ENCODE measurements at regions not wholly inside any gene's neighbourhood (a gene's known extent, or its start where the extent isn't known, plus 50 kb on each side); places are given as distances from the start of the nearest gene placed in this dataset.

GRCh38 chr12:125197326-125197725, 132.1 kb downstream of the AACS start:
- H3K4me3 ChIP-seq (ENCODE audit: low read length in 3 of 3) = no peak overlapping the region
- no peak for DNase-seq
- H3K27me3 ChIP-seq (ENCODE audit: control insufficient read depth, insufficient read depth, low read length) = peaks cover 4% of the 10 kb centered on the region
- intact Hi-C loops (cut with DNase I) = no loop called here
- no peaks in the 10 kb centered on the region for H3K4me1 ChIP-seq (ENCODE audit: control insufficient read depth in 2 of 3, insufficient read depth in 2 of 3, low read depth in 1 of 3, low read length in 3 of 3)
- no peak for FAIRE-seq
- no peak overlapping the region for H3K27ac ChIP-seq (ENCODE audit: low read depth in 2 of 2, low read length in 2 of 2)
- no peak for TF ChIP-seq CTCF (IDR thresholded peaks at IDR 0.05; ENCODE audit: borderline replicate concordance, extremely low read depth, insufficient read depth)
- H3K9me3 ChIP-seq (ENCODE audit: control insufficient read depth in 2 of 3, insufficient read depth in 1 of 3, low read length in 3 of 3) = no peaks in the 10 kb centered on the region
- no peaks in the 10 kb centered on the region for H3K36me3 ChIP-seq (ENCODE audit: control insufficient read depth in 2 of 3, insufficient read depth in 3 of 3, low read length in 3 of 3)
- no peak overlapping the region for H3K9ac ChIP-seq (ENCODE audit: low read length in 3 of 3)

- FAIRE-seq (no peak), DNase-seq (peak in 1 of 5 donors; percentile 15)
- intact Hi-C loops (cut with DNase I) = no loop called here
- H3K27me3 ChIP-seq (ENCODE audit: control insufficient read depth, insufficient read depth, low read length) = peaks cover 2% of the 10 kb centered on the region
- H3K36me3 ChIP-seq (ENCODE audit: control insufficient read depth in 2 of 3, insufficient read depth in 3 of 3, low read length in 3 of 3) = no peaks in the 10 kb centered on the region
- no peak overlapping the region for H3K27ac ChIP-seq (ENCODE audit: low read depth in 2 of 2, low read length in 2 of 2)
- TF ChIP-seq CTCF (IDR thresholded peaks at IDR 0.05; ENCODE audit: borderline replicate concordance, extremely low read depth, insufficient read depth) = no peak
- H3K4me3 ChIP-seq (ENCODE audit: low read length in 3 of 3) = no peak overlapping the region
- no peaks in the 10 kb centered on the region for H3K4me1 ChIP-seq (ENCODE audit: control insufficient read depth in 2 of 3, insufficient read depth in 2 of 3, low read depth in 1 of 3, low read length in 3 of 3)
- no peaks in the 10 kb centered on the region for H3K9me3 ChIP-seq (ENCODE audit: control insufficient read depth in 2 of 3, insufficient read depth in 1 of 3, low read length in 3 of 3)
- H3K9ac ChIP-seq (ENCODE audit: low read length in 3 of 3) = no peak overlapping the region
Observed at GRCh38 chr12:125198652-125199051, 133.4 kb downstream of the AACS start.

- no peaks in the 10 kb centered on the region for H3K9me3 ChIP-seq (ENCODE audit: control insufficient read depth in 2 of 3, insufficient read depth in 1 of 3, low read length in 3 of 3)
- H3K4me3 ChIP-seq (ENCODE audit: low read length in 3 of 3) = no peak overlapping the region
- H3K36me3 ChIP-seq (ENCODE audit: control insufficient read depth in 2 of 3, insufficient read depth in 3 of 3, low read length in 3 of 3) = no peaks in the 10 kb centered on the region
- H3K9ac ChIP-seq (ENCODE audit: low read length in 3 of 3) = no peak overlapping the region
- H3K4me1 ChIP-seq (ENCODE audit: control insufficient read depth in 2 of 3, insufficient read depth in 2 of 3, low read depth in 1 of 3, low read length in 3 of 3) = no peaks in the 10 kb centered on the region
- DNase-seq (no peak), FAIRE-seq (no peak)
- no peaks in the 10 kb centered on the region for H3K27me3 ChIP-seq (ENCODE audit: control insufficient read depth, insufficient read depth, low read length)
- H3K27ac ChIP-seq (ENCODE audit: low read depth in 2 of 2, low read length in 2 of 2) = no peak overlapping the region
- TF ChIP-seq CTCF (IDR thresholded peaks at IDR 0.05; ENCODE audit: borderline replicate concordance, extremely low read depth, insufficient read depth) = no peak
- intact Hi-C loops (cut with DNase I) = no loop called here
Observed at GRCh38 chr12:125201090-125201489, 135.9 kb downstream of the AACS start.

- no peaks in the 10 kb centered on the region for H3K36me3 ChIP-seq (ENCODE audit: control insufficient read depth in 2 of 3, insufficient read depth in 3 of 3, low read length in 3 of 3)
- intact Hi-C loops (cut with DNase I) = no loop called here
- no peaks in the 10 kb centered on the region for H3K4me1 ChIP-seq (ENCODE audit: control insufficient read depth in 2 of 3, insufficient read depth in 2 of 3, low read depth in 1 of 3, low read length in 3 of 3)
- H3K9ac ChIP-seq (ENCODE audit: low read length in 3 of 3) = no peak overlapping the region
- no peak overlapping the region for H3K4me3 ChIP-seq (ENCODE audit: low read length in 3 of 3)
- DNase-seq (peak in 1 of 5 donors; percentile 16), FAIRE-seq (no peak)
- H3K9me3 ChIP-seq (ENCODE audit: control insufficient read depth in 2 of 3, insufficient read depth in 1 of 3, low read length in 3 of 3) = no peaks in the 10 kb centered on the region
- no peaks in the 10 kb centered on the region for H3K27me3 ChIP-seq (ENCODE audit: control insufficient read depth, insufficient read depth, low read length)
- TF ChIP-seq CTCF (IDR thresholded peaks at IDR 0.05; ENCODE audit: borderline replicate concordance, extremely low read depth, insufficient read depth) = no peak
- H3K27ac ChIP-seq (ENCODE audit: low read depth in 2 of 2, low read length in 2 of 2) = no peak overlapping the region
Observed at GRCh38 chr12:125201940-125202339, 136.7 kb downstream of the AACS start.
